C4-2B (cell line): ENCODE measurements at regions not wholly inside any gene's neighbourhood (a gene's known extent, or its start where the extent isn't known, plus 50 kb on each side); places are given as distances from the start of the nearest gene placed in this dataset.

Source experiments
- H3K27ac ChIP-seq: fragments of 450-650 bp; 2 replicates; pipeline ENCODE4 v1.5.1; 2017
- CTCF ChIP-seq: fragments of 450-650 bp; conservative IDR thresholded peaks from 2 replicates; pipeline ENCODE4 v1.5.1; 2017; ENCODE audit warnings: mild to moderate bottlenecking
- ZFX ChIP-seq: fragments of 450-650 bp; IDR thresholded peaks from 2 replicates; pipeline ENCODE4 v1.6.1; 2017

GRCh38 chr10:4434516-4435071, 391.4 kb upstream of the AKR1E2 start:
- no peak overlapping the region for H3K27ac ChIP-seq
- TF ChIP-seq ZFX (no peak), CTCF (no peak)

GRCh38 chr10:4434105-4434504, 391.9 kb upstream of the AKR1E2 start:
- no peak for TF ChIP-seq ZFX
- TF ChIP-seq CTCF, result no peak
- no peak overlapping the region for H3K27ac ChIP-seq

- no peak for TF ChIP-seq ZFX
- TF ChIP-seq CTCF, result no peak
- H3K27ac ChIP-seq, result no peak overlapping the region
Measured at GRCh38 chr10:4431114-4431863, 394.7 kb upstream of the AKR1E2 start.

- no peak for TF ChIP-seq ZFX
- no peak for TF ChIP-seq CTCF
- no peak overlapping the region for H3K27ac ChIP-seq
Measured at GRCh38 chr10:4429571-4429970, 396.4 kb upstream of the AKR1E2 start.

- H3K27ac ChIP-seq, result no peak overlapping the region
- TF ChIP-seq CTCF, result no peak
- no peak for TF ChIP-seq ZFX
Measured at GRCh38 chr10:4427532-4427931, 398.5 kb upstream of the AKR1E2 start.

GRCh38 chr10:4426866-4427265, 399.1 kb upstream of the AKR1E2 start:
- no peak for TF ChIP-seq CTCF
- no peak for TF ChIP-seq ZFX
- H3K27ac ChIP-seq, result no peak overlapping the region

- TF ChIP-seq CTCF (no peak), ZFX (no peak)
- no peak overlapping the region for H3K27ac ChIP-seq
Measured at GRCh38 chr10:4409319-4409718, 416.7 kb upstream of the AKR1E2 start.
